ENCODE measurements at regions not wholly inside any gene's neighbourhood (a gene's known extent, or its start where the extent isn't known, plus 50 kb on each side); places are given as distances from the start of the nearest gene placed in this dataset.

DNA sequence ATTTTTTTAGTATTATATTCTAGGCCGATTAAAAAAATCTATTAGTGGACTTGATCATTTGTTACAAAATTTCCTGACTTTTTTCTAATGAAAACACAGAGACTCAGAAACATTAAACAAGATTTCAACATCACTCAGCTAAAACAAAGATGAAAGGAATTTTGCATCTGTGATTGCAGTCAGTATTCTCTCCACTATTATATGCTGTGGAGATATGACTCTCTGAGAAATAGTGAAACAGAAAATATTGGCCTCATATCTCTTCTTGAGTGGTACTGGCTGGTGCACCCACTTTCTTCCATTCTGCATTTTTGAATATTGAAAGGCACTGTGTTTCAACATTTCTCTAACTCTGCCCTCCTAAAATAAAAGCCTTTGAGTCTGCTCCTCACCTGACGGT is 914.2 kb downstream of the TSN start (continued):
- TF ChIP-seq BRD4 (IDR thresholded peaks at IDR 0.05): no peak
- no peak for TF ChIP-seq PREB (CRISPR knock-in tag; IDR thresholded peaks at IDR 0.05)
- no peak for TF ChIP-seq STAT5B (CRISPR knock-in tag; IDR thresholded peaks at IDR 0.05)
- TF ChIP-seq ARNT (IDR thresholded peaks at IDR 0.05): no peak
- TF ChIP-seq SUPT5H (IDR thresholded peaks at IDR 0.05): no peak
- TF ChIP-seq SIRT6 (IDR thresholded peaks at IDR 0.05; ENCODE audit: low read depth, low read length): no peak
- no peak for TF ChIP-seq SMARCC2 (IDR thresholded peaks at IDR 0.05; ENCODE audit: low read depth)

DNA sequence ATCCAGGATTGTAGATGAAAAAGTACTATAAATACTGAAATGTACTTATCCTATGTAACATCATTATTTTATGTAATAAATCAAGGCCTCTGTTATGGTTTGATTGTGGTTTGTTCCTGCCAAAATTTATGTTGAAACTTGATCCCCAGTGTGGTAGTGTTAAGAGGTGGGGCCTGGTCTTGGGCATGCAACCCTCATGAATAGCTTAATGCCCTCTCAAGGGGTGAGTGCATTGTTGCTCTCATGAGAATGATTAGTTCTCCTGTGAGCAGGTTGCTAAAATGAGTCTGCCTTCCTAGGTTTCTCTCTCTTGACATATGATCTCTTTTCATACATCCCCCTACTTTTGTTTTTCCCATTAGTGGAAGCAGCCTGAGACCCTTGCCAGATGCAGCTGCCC is 915.4 kb downstream of the TSN start:
- no peak for ATAC-seq
- no peak overlapping the region for H3K27ac ChIP-seq (ENCODE audit: extremely low read depth, low read depth, low read length)
- no peaks in the 10 kb centered on the region for H4K20me1 ChIP-seq (replicated peaks; ENCODE audit: control insufficient read depth, insufficient read depth, low read length)
- POLR2A ChIA-PET: no interaction called here
- no peak overlapping the region for H3K9ac ChIP-seq (ENCODE audit: insufficient read depth in 1 of 2, low read depth in 2 of 2, low read length in 2 of 2)
- H3K4me2 ChIP-seq (ENCODE audit: insufficient read depth, low read length): no peak overlapping the region
- intact Hi-C loops (cut with micrococcal nuclease): no loop called here
- BruUV-seq (replicated peaks): no TSS peak
- no peak for FAIRE-seq
- in situ Hi-C loops (cut with MboI): no loop called here
- H3K27me3 ChIP-seq (ENCODE audit: control insufficient read depth in 2 of 2, insufficient read depth in 2 of 2, low read length in 2 of 2): no peaks in the 10 kb centered on the region
- H2AFZ ChIP-seq (ENCODE audit: low read depth, low read length): no peak overlapping the region
- no peak for DNase-seq (ENCODE audit: extremely low read depth in 1 of 4, low spot score in 3 of 4)
- H3K36me3 ChIP-seq (ENCODE audit: control insufficient read depth, insufficient read depth, low read length): no peaks in the 10 kb centered on the region
- CTCF ChIA-PET (ENCODE audit: low intra/inter-chr PET ratio): no interaction called here
- no peak overlapping the region for H3K4me3 ChIP-seq
- no peaks in the 10 kb centered on the region for H3K9me1 ChIP-seq (ENCODE audit: control insufficient read depth, insufficient read depth, low read length)
- H3K9me3 ChIP-seq (replicated peaks; ENCODE audit: control insufficient read depth, insufficient read depth, low read depth, low read length): no peaks in the 10 kb centered on the region
- no peaks in the 10 kb centered on the region for H3K4me1 ChIP-seq (replicated peaks in 1 of 2; ENCODE audit: control insufficient read depth in 2 of 2, insufficient read depth in 2 of 2, low read length in 2 of 2)
- no peaks in the 10 kb centered on the region for H3K79me2 ChIP-seq (ENCODE audit: control insufficient read depth, insufficient read depth, low read length)
- no peak for TF ChIP-seq XRCC5 (IDR thresholded peaks at IDR 0.05; ENCODE audit: low read depth, low read length)
- TF ChIP-seq RBM25 (IDR thresholded peaks at IDR 0.05; ENCODE audit: low read depth, low read length, severe bottlenecking): no peak
- TF ChIP-seq HDAC6 (IDR thresholded peaks at IDR 0.05; ENCODE audit: low read depth, low read length): no peak
- no peak for TF ChIP-seq USF1 (CRISPR knock-in tag; IDR thresholded peaks at IDR 0.05)
- no peak for TF ChIP-seq YBX1 (IDR thresholded peaks at IDR 0.05)
- TF ChIP-seq, protein P1, sequence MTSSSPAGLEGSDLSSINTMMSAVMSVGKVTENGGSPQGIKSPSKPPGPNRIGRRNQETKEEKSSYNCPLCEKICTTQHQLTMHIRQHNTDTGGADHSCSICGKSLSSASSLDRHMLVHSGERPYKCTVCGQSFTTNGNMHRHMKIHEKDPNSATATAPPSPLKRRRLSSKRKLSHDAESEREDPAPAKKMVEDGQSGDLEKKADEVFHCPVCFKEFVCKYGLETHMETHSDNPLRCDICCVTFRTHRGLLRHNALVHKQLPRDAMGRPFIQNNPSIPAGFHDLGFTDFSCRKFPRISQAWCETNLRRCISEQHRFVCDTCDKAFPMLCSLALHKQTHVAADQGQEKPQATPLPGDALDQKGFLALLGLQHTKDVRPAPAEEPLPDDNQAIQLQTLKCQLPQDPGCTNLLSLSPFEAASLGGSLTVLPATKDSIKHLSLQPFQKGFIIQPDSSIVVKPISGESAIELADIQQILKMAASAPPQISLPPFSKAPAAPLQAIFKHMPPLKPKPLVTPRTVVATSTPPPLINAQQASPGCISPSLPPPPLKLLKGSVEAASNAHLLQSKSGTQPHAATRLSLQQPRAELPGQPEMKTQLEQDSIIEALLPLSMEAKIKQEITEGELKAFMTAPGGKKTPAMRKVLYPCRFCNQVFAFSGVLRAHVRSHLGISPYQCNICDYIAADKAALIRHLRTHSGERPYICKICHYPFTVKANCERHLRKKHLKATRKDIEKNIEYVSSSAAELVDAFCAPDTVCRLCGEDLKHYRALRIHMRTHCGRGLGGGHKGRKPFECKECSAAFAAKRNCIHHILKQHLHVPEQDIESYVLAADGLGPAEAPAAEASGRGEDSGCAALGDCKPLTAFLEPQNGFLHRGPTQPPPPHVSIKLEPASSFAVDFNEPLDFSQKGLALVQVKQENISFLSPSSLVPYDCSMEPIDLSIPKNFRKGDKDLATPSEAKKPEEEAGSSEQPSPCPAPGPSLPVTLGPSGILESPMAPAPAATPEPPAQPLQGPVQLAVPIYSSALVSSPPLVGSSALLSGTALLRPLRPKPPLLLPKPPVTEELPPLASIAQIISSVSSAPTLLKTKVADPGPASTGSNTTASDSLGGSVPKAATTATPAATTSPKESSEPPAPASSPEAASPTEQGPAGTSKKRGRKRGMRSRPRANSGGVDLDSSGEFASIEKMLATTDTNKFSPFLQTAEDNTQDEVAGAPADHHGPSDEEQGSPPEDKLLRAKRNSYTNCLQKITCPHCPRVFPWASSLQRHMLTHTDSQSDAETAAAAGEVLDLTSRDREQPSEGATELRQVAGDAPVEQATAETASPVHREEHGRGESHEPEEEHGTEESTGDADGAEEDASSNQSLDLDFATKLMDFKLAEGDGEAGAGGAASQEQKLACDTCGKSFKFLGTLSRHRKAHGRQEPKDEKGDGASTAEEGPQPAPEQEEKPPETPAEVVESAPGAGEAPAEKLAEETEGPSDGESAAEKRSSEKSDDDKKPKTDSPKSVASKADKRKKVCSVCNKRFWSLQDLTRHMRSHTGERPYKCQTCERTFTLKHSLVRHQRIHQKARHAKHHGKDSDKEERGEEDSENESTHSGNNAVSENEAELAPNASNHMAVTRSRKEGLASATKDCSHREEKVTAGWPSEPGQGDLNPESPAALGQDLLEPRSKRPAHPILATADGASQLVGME (CRISPR knock-in tag; IDR thresholded peaks at IDR 0.05): no peak
- TF ChIP-seq LEF1 (IDR thresholded peaks at IDR 0.05): no peak
- TF ChIP-seq ZNF24 (IDR thresholded peaks at IDR 0.05): no peak
- no peak for TF ChIP-seq SRF (CRISPR knock-in tag; IDR thresholded peaks at IDR 0.05)
- no peak for TF ChIP-seq SMAD1 (IDR thresholded peaks at IDR 0.05; ENCODE audit: low read depth, low read length, partially characterized antibody)
